Gastrocnemius medialis (tissue), 4 donors: ENCODE measurements at regions not wholly inside any gene's neighbourhood (a gene's known extent, or its start where the extent isn't known, plus 50 kb on each side); places are given as distances from the start of the nearest gene placed in this dataset.

Source experiments
- ATAC-seq, 2 donors: fragments of 150-250 bp; one replicate each; pipeline ENCODE4 v1.9.1; 2016
- DNase-seq, 2 donors: peaks; one replicate each; pipeline ENCODE4 v3.0.0-alpha.2; 2019
- H3K27ac ChIP-seq, 4 donors: fragments of 200-600 bp; sonication (generic); 1 replicate in 1 of 4; 2 replicates in 3 of 4; pipeline ENCODE4 v1.5.1; 2016 to 2018; ENCODE audit warnings: mild to moderate bottlenecking in 2 of 4, moderate library complexity in 1 of 4
- H3K27me3 ChIP-seq, 3 donors: fragments of 200-600 bp; sonication (generic) in 2 of 3; 1 replicate in 1 of 3; 2 replicates in 2 of 3; pipeline versions ENCODE4 v1.5.1 to v1.6.0; 2016 to 2019; ENCODE audit warnings: mild to moderate bottlenecking in 1 of 3, moderate library complexity in 1 of 3
- H3K36me3 ChIP-seq, 2 donors: fragments of 200-600 bp; sonication (generic) in 1 of 2; one replicate each; pipeline ENCODE4 v1.5.1; 2017 to 2018
- H3K4me1 ChIP-seq, 2 donors: fragments of 200-600 bp; sonication (generic) in 1 of 2; one replicate each; pipeline ENCODE4 v1.5.1; 2016 to 2017; ENCODE audit warnings: mild to moderate bottlenecking in 2 of 2
- H3K4me3 ChIP-seq, 4 donors: fragments of 200-600 bp; sonication (generic) in 3 of 4; 1 replicate in 1 of 4; 2 replicates in 3 of 4; pipeline ENCODE4 v1.5.1; 2016 to 2019; ENCODE audit warnings: mild to moderate bottlenecking in 2 of 4
- H3K9me3 ChIP-seq, 3 donors: fragments of 200-600 bp; sonication (generic) in 2 of 3; 1 replicate in 1 of 3; 2 replicates in 2 of 3; pipeline ENCODE4 v1.5.1; 2016 to 2019
- CTCF ChIP-seq, 5 experiments: fragments of 450-650 bp in 3 of 5; fragments of 200-600 bp in 2 of 5; sonication (generic) in 2 of 5; IDR thresholded peaks in 4 of 5; conservative IDR thresholded peaks in 1 of 5; 1 replicate in 4 of 5; 2 replicates in 1 of 5; pipeline ENCODE4 v1.5.1; 2016 to 2019; ENCODE audit warnings: antibody characterized with exemption in 5 of 5, mild to moderate bottlenecking in 3 of 5, moderate library complexity in 3 of 5
- POLR2A ChIP-seq, 2 donors: fragments of 450-650 bp; IDR thresholded peaks; one replicate each; pipeline ENCODE4 v1.6.1; 2017; ENCODE audit warnings: antibody characterized with exemption in 2 of 2, mild to moderate bottlenecking in 2 of 2, moderate library complexity in 2 of 2
- in situ Hi-C, 4 donors: fragments of 200-750 bp; cut with MboI; loops; one replicate each; pipeline versions ENCODE4 v1.15.0 to v1.8.0; 2017; ENCODE audit warnings: low sequenced_read_pairs in 4 of 4
- intact Hi-C: fragments of 100-400 bp; cut with DNase I; formaldehyde crosslinking; loops from one replicate; pipeline ENCODE4 v1.15.1; 2023; ENCODE audit warnings: low total_unique reads

DNA sequence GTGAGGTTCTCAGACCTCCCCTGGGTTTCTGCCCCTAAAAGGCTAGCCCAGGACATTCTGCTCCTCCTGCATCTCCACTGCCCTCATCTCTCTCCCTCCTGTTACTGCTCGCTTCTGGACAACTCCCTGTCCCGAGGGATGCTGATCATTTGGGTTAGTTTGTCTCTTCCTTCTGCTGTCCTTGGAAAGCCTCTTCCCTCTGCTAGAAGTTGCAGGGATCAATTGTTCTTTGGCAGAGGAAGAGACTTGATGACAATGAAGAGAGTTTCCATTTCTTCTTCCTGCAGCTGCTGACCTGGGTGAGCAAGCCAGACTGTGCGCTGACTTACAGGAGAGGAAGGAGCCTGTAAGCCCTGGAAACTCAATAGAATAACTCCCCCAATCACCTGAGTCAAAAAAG, 68.9 kb downstream of the RDH14 start:
- DNase-seq (peak in 1 of 2 donors; percentile 64), ATAC-seq (peak; percentile 71 to 87)
- peak overlapping the region in 1 of 4 donors; percentile 29 for H3K27ac ChIP-seq
- no peaks in the 10 kb centered on the region for H3K36me3 ChIP-seq
- in situ Hi-C loops: no loop called here
- peaks cover 0 to 4% of the 10 kb centered on the region in 2 donors for H3K4me1 ChIP-seq
- no peak for TF ChIP-seq POLR2A (IDR thresholded peaks at IDR 0.05)
- no peak for TF ChIP-seq CTCF (IDR thresholded peaks at IDR 0.05 in 4 of 5, conservative IDR thresholded peaks at IDR 0.05 in 1 of 5)
- no peaks in the 10 kb centered on the region for H3K9me3 ChIP-seq
- intact Hi-C loops: no loop called here
- H3K4me3 ChIP-seq: no peak overlapping the region
- no peaks in the 10 kb centered on the region for H3K27me3 ChIP-seq

DNA sequence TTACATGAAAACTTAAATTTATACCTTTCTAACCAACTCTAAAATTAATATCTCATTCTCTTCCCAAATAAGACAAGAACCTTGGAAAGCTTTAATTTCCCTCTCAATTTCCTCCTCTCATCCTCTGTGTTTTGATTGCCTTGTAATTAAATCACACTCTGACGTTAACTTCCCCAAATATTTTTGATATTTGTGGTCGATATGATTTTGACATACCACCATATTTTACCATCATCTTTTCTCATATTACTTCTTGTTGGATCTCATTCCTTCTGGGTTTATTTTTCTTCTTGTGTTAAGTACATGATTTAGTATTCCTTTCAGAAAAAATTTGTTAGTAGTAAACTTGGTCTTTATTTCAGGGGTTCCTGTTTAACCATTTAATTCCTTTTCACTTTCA, 69.6 kb downstream of the RDH14 start:
- Histone ChIP-seq H3K36me3 (no peaks in the 10 kb centered on the region), H3K27ac (peak overlapping the region in 2 of 4 donors; percentile 3 to 29), H3K4me1 (peaks cover 0 to 4% of the 10 kb centered on the region in 2 donors), H3K4me3 (no peak overlapping the region), H3K27me3 (no peaks in the 10 kb centered on the region), H3K9me3 (no peaks in the 10 kb centered on the region)
- ATAC-seq (no peak), DNase-seq (no peak)
- no peak for TF ChIP-seq CTCF (IDR thresholded peaks at IDR 0.05 in 4 of 5, conservative IDR thresholded peaks at IDR 0.05 in 1 of 5)
- TF ChIP-seq POLR2A (IDR thresholded peaks at IDR 0.05): no peak
- intact Hi-C loops (no loop called here), in situ Hi-C loops (no loop called here)

GRCh38 chr2:18487106-18487913, 73.1 kb downstream of the RDH14 start:
- H3K4me1 ChIP-seq: peaks cover 0 to 4% of the 10 kb centered on the region in 2 donors
- no peak overlapping the region for H3K27ac ChIP-seq
- in situ Hi-C loops: no loop called here
- no peak for TF ChIP-seq CTCF (IDR thresholded peaks at IDR 0.05 in 4 of 5, conservative IDR thresholded peaks at IDR 0.05 in 1 of 5)
- no peak for TF ChIP-seq POLR2A (IDR thresholded peaks at IDR 0.05)
- no peaks in the 10 kb centered on the region for H3K27me3 ChIP-seq
- no peaks in the 10 kb centered on the region for H3K9me3 ChIP-seq
- no peak overlapping the region for H3K4me3 ChIP-seq
- no peak for DNase-seq
- intact Hi-C loops: no loop called here
- no peak for ATAC-seq
- H3K36me3 ChIP-seq: no peaks in the 10 kb centered on the region

GRCh38 chr2:18484625-18485024, 75.8 kb downstream of the RDH14 start:
- intact Hi-C loops (loop anchor here (5.0 kb wide), 1 partner anchor 42 kb away; no protein-coding TSS in a partner anchor), in situ Hi-C loops (no loop called here)
- H3K27ac ChIP-seq: peak overlapping the region; percentile 12 to 61 (median 36)

More at GRCh38 chr2:18484625-18485024, 75.8 kb downstream of the RDH14 start:
- H3K4me3 ChIP-seq: no peak overlapping the region
- TF ChIP-seq CTCF (IDR thresholded peaks at IDR 0.05 in 4 of 5, conservative IDR thresholded peaks at IDR 0.05 in 1 of 5) (no peak), POLR2A (IDR thresholded peaks at IDR 0.05) (no peak)
- no peak for ATAC-seq
- peak in 1 of 2 donors; percentile 32 for DNase-seq
- no peaks in the 10 kb centered on the region for H3K9me3 ChIP-seq
- no peaks in the 10 kb centered on the region for H3K36me3 ChIP-seq
- peaks cover 0 to 4% of the 10 kb centered on the region in 2 donors for H3K4me1 ChIP-seq
- no peaks in the 10 kb centered on the region for H3K27me3 ChIP-seq
